Mesodermal cell (in vitro differentiated cells): ENCODE measurements at regions not wholly inside any gene's neighbourhood (a gene's known extent, or its start where the extent isn't known, plus 50 kb on each side); places are given as distances from the start of the nearest gene placed in this dataset.

Experiments used
- H3K27ac ChIP-seq: 2 replicates; pipeline ENCODE4 v1.7.0; 2013; ENCODE audit warnings: mild to moderate bottlenecking, low read depth, low read length, moderate library complexity; ENCODE audit not compliant: severe bottlenecking
- H3K36me3 ChIP-seq: 2 replicates; pipeline ENCODE4 v1.7.1; 2013; ENCODE audit warnings: mild to moderate bottlenecking, low read length, moderate library complexity; ENCODE audit not compliant: control insufficient read depth, insufficient read depth
- H3K4me1 ChIP-seq: one replicate; pipeline ENCODE4 v1.7.1; 2013; ENCODE audit warnings: mild to moderate bottlenecking, low read length; ENCODE audit not compliant: insufficient read depth, control insufficient read depth, poor library complexity, severe bottlenecking
- H3K4me3 ChIP-seq: 2 replicates; pipeline ENCODE4 v1.7.0; 2013; ENCODE audit warnings: low read length, control low read depth, mild to moderate bottlenecking; ENCODE audit not compliant: insufficient read depth, poor library complexity, severe bottlenecking; ENCODE audit errors: extremely low read depth
- H3K9me3 ChIP-seq: 2 replicates; pipeline ENCODE4 v1.7.1; 2013; ENCODE audit warnings: mild to moderate bottlenecking, low read length, moderate library complexity; ENCODE audit not compliant: control insufficient read depth
- WGBS, 2 experiments: methylation state at CpG; one replicate each; pipeline ENCODE4 v1.1.5; 2013; ENCODE audit warnings: missing lambda C conversion rate in 2 of 2; ENCODE audit not compliant: insufficient coverage in 2 of 2; 5-methylcytosine and 5-hydroxymethylcytosine counted together

GRCh38 chr2:12270876-12271588 lies 445.7 kb upstream of the TRIB2 start:
- H3K4me3 ChIP-seq = no peak overlapping the region
- WGBS, 2 experiments = 89 to 100% methylated on average over 1 to 2 of the region's 4 CpGs
- H3K9me3 ChIP-seq = no peaks in the 10 kb centered on the region
- no peaks in the 10 kb centered on the region for H3K4me1 ChIP-seq
- no peaks in the 10 kb centered on the region for H3K36me3 ChIP-seq
- no peak overlapping the region for H3K27ac ChIP-seq

- no peak overlapping the region for H3K4me3 ChIP-seq
- no peaks in the 10 kb centered on the region for H3K4me1 ChIP-seq
- no CpG with 5 or more reads among the region's 1 CpG for WGBS, 2 experiments
- H3K27ac ChIP-seq = no peak overlapping the region
- no peaks in the 10 kb centered on the region for H3K9me3 ChIP-seq
- H3K36me3 ChIP-seq = no peaks in the 10 kb centered on the region
Measured at GRCh38 chr2:12271589-12271984, 445.1 kb upstream of the TRIB2 start.

- no peaks in the 10 kb centered on the region for H3K36me3 ChIP-seq
- no CpG with 5 or more reads among the region's 1 CpG for WGBS, 2 experiments
- H3K4me1 ChIP-seq = peaks cover 5% of the 10 kb centered on the region
Measured at GRCh38 chr2:12273111-12273510, 443.6 kb upstream of the TRIB2 start.

GRCh38 chr2:12274591-12274990 lies 442.1 kb upstream of the TRIB2 start:
- Histone ChIP-seq H3K36me3 (no peaks in the 10 kb centered on the region), H3K9me3 (no peaks in the 10 kb centered on the region), H3K4me3 (no peak overlapping the region), H3K4me1 (peaks cover 5% of the 10 kb centered on the region), H3K27ac (no peak overlapping the region)
- 80 to 100% methylated on average over 1 of the region's 1 CpG for WGBS, 2 experiments

More at GRCh38 chr2:12273111-12273510, 443.6 kb upstream of the TRIB2 start:
- H3K9me3 ChIP-seq = no peaks in the 10 kb centered on the region
- no peak overlapping the region for H3K4me3 ChIP-seq
- H3K27ac ChIP-seq = no peak overlapping the region

- Histone ChIP-seq H3K9me3 (no peaks in the 10 kb centered on the region), H3K4me1 (peaks cover 5% of the 10 kb centered on the region), H3K36me3 (no peaks in the 10 kb centered on the region), H3K4me3 (no peak overlapping the region), H3K27ac (peak overlapping the region; percentile 33)
- 47 to 82% methylated on average over 3 to 4 of the region's 7 CpGs for WGBS, 2 experiments
Measured at GRCh38 chr2:12277241-12278034, 439.3 kb upstream of the TRIB2 start.

- Histone ChIP-seq H3K27ac (no peak overlapping the region), H3K36me3 (no peaks in the 10 kb centered on the region), H3K9me3 (no peaks in the 10 kb centered on the region), H3K4me3 (no peak overlapping the region), H3K4me1 (peaks cover 5% of the 10 kb centered on the region)
- no CpG with 5 or more reads among the region's 4 CpGs for WGBS, 2 experiments
Measured at GRCh38 chr2:12278217-12278750, 438.5 kb upstream of the TRIB2 start.

GRCh38 chr2:12282780-12283695 lies 433.7 kb upstream of the TRIB2 start:
- H3K9me3 ChIP-seq = no peaks in the 10 kb centered on the region
- H3K36me3 ChIP-seq = no peaks in the 10 kb centered on the region
- WGBS, 2 experiments = no CpG with 5 or more reads among the region's 3 CpGs
- H3K4me1 ChIP-seq = peaks cover 8% of the 10 kb centered on the region
- H3K4me3 ChIP-seq = no peak overlapping the region
- H3K27ac ChIP-seq = no peak overlapping the region

- no peak overlapping the region for H3K4me3 ChIP-seq
- no peaks in the 10 kb centered on the region for H3K9me3 ChIP-seq
- no peaks in the 10 kb centered on the region for H3K36me3 ChIP-seq
- WGBS, 2 experiments = 100% methylated on average over 2 to 4 of the region's 5 CpGs
- no peak overlapping the region for H3K27ac ChIP-seq
- peaks cover 8% of the 10 kb centered on the region for H3K4me1 ChIP-seq
Measured at GRCh38 chr2:12284037-12284436, 432.7 kb upstream of the TRIB2 start.

GRCh38 chr2:12284487-12284886 lies 432.2 kb upstream of the TRIB2 start:
- Histone ChIP-seq H3K36me3 (no peaks in the 10 kb centered on the region), H3K9me3 (no peaks in the 10 kb centered on the region), H3K4me1 (peaks cover 8% of the 10 kb centered on the region), H3K4me3 (no peak overlapping the region), H3K27ac (no peak overlapping the region)
- WGBS, 2 experiments = no CpG with 5 or more reads among the region's 2 CpGs

GRCh38 chr2:12286347-12286746 lies 430.4 kb upstream of the TRIB2 start:
- H3K9me3 ChIP-seq = no peaks in the 10 kb centered on the region
- WGBS, 2 experiments = 86 to 98% methylated on average over 2 to 4 of the region's 4 CpGs
- peaks cover 8% of the 10 kb centered on the region for H3K4me1 ChIP-seq
- no peak overlapping the region for H3K27ac ChIP-seq
- H3K36me3 ChIP-seq = no peaks in the 10 kb centered on the region
- H3K4me3 ChIP-seq = no peak overlapping the region
